ENCODE measurements at regions not wholly inside any gene's neighbourhood (a gene's known extent, or its start where the extent isn't known, plus 50 kb on each side); places are given as distances from the start of the nearest gene placed in this dataset.

- DNase-seq (ENCODE audit: low spot score): no peak
- CTCF ChIA-PET: no interaction called here
- no peaks in the 10 kb centered on the region for H3K36me3 ChIP-seq (ENCODE audit: insufficient read depth, low read length, poor library complexity, severe bottlenecking)
- no peaks in the 10 kb centered on the region for H3K27me3 ChIP-seq (replicated peaks; ENCODE audit: insufficient read depth, low read depth, low read length, poor library complexity)
- H3K27ac ChIP-seq (ENCODE audit: low read depth, low read length, poor library complexity, severe bottlenecking): no peak overlapping the region
- no peak overlapping the region for H3K4me3 ChIP-seq (ENCODE audit: low read depth, low read length, poor library complexity, severe bottlenecking)
- TF ChIP-seq CTCF (conservative IDR thresholded peaks at IDR 0.05; ENCODE audit: low read depth, low read length): no peak
- intact Hi-C loops (cut with micrococcal nuclease; ENCODE audit: unreplicated experiment): no loop called here
- H3K4me1 ChIP-seq (ENCODE audit: insufficient read depth, low read length, poor library complexity, severe bottlenecking): no peaks in the 10 kb centered on the region
- no TSS peak for BruUV-seq (replicated peaks)
- H3K9me3 ChIP-seq (ENCODE audit: low read depth, low read length, poor library complexity, severe bottlenecking): no peaks in the 10 kb centered on the region
- POLR2A ChIA-PET (ENCODE audit: low non-redundant PET): no interaction called here
Observed at GRCh38 chr7:101707587-101707986, 78.5 kb upstream of the MYL10 start.

GRCh38 chr7:101708223-101708622 lies 79.1 kb upstream of the MYL10 start:
- intact Hi-C loops (cut with micrococcal nuclease; ENCODE audit: unreplicated experiment): no loop called here
- Histone ChIP-seq H3K4me1 (ENCODE audit: insufficient read depth, low read length, poor library complexity, severe bottlenecking) (no peaks in the 10 kb centered on the region), H3K27me3 (replicated peaks; ENCODE audit: insufficient read depth, low read depth, low read length, poor library complexity) (no peaks in the 10 kb centered on the region), H3K27ac (ENCODE audit: low read depth, low read length, poor library complexity, severe bottlenecking) (no peak overlapping the region), H3K9me3 (ENCODE audit: low read depth, low read length, poor library complexity, severe bottlenecking) (no peaks in the 10 kb centered on the region), H3K4me3 (ENCODE audit: low read depth, low read length, poor library complexity, severe bottlenecking) (no peak overlapping the region), H3K36me3 (ENCODE audit: insufficient read depth, low read length, poor library complexity, severe bottlenecking) (no peaks in the 10 kb centered on the region)
- ChIA-PET CTCF (no interaction called here), POLR2A (ENCODE audit: low non-redundant PET) (no interaction called here)
- no TSS peak for BruUV-seq (replicated peaks)
- TF ChIP-seq CTCF (conservative IDR thresholded peaks at IDR 0.05; ENCODE audit: low read depth, low read length) (no peak), EZH2 (IDR thresholded peaks at IDR 0.05; ENCODE audit: borderline replicate concordance, low read depth, low read length, poor library complexity, severe bottlenecking) (no peak)
- DNase-seq (ENCODE audit: low spot score): no peak

- no peak for DNase-seq (ENCODE audit: low spot score)
- Histone ChIP-seq H3K27ac (ENCODE audit: low read depth, low read length, poor library complexity, severe bottlenecking) (no peak overlapping the region), H3K4me1 (ENCODE audit: insufficient read depth, low read length, poor library complexity, severe bottlenecking) (peaks cover 5% of the 10 kb centered on the region), H3K27me3 (replicated peaks; ENCODE audit: insufficient read depth, low read depth, low read length, poor library complexity) (no peaks in the 10 kb centered on the region), H3K4me3 (ENCODE audit: low read depth, low read length, poor library complexity, severe bottlenecking) (no peak overlapping the region), H3K36me3 (ENCODE audit: insufficient read depth, low read length, poor library complexity, severe bottlenecking) (no peaks in the 10 kb centered on the region), H3K9me3 (ENCODE audit: low read depth, low read length, poor library complexity, severe bottlenecking) (no peaks in the 10 kb centered on the region)
- ChIA-PET CTCF (no interaction called here), POLR2A (ENCODE audit: low non-redundant PET) (interaction anchor here (0.6 kb wide), 1 partner anchor 78 kb away, joined by 7 read pairs; no protein-coding TSS in a partner anchor)
- no TSS peak for BruUV-seq (replicated peaks)
- no peak for TF ChIP-seq EZH2 (IDR thresholded peaks at IDR 0.05; ENCODE audit: borderline replicate concordance, low read depth, low read length, poor library complexity, severe bottlenecking)
- no peak for TF ChIP-seq CTCF (conservative IDR thresholded peaks at IDR 0.05; ENCODE audit: low read depth, low read length)
- intact Hi-C loops (cut with micrococcal nuclease; ENCODE audit: unreplicated experiment): no loop called here
Observed at GRCh38 chr7:101712652-101713051, 83.6 kb upstream of the MYL10 start.

Data from A673 (cell line).